Parathyroid adenoma (tissue), 2 donors: ENCODE measurements at regions not wholly inside any gene's neighbourhood (a gene's known extent, or its start where the extent isn't known, plus 50 kb on each side); places are given as distances from the start of the nearest gene placed in this dataset.

Experiments used
- H2AFZ ChIP-seq: fragments of 300-600 bp; sonication (generic); one replicate; pipeline ENCODE4 v1.7.0; 2017; ENCODE audit warnings: antibody characterized with exemption, mild to moderate bottlenecking
- H3K27ac ChIP-seq: fragments of 300-600 bp; sonication (generic); one replicate; pipeline ENCODE4 v1.7.0; 2017
- H3K27me3 ChIP-seq: fragments of 300-600 bp; sonication (generic); one replicate; pipeline ENCODE4 v1.7.0; 2017; ENCODE audit warnings: low read length; ENCODE audit not compliant: control insufficient read depth, insufficient read depth
- H3K36me3 ChIP-seq: fragments of 300-600 bp; sonication (generic); one replicate; pipeline ENCODE4 v1.7.0; 2017; ENCODE audit warnings: low read length; ENCODE audit not compliant: control insufficient read depth, insufficient read depth
- H3K4me1 ChIP-seq: fragments of 300-600 bp; sonication (generic); one replicate; pipeline ENCODE4 v1.7.0; 2017; ENCODE audit warnings: control low read depth
- H3K4me2 ChIP-seq: fragments of 300-600 bp; sonication (generic); one replicate; pipeline ENCODE4 v1.7.0; 2017; ENCODE audit warnings: low read length
- H3K4me3 ChIP-seq: fragments of 300-600 bp; sonication (generic); one replicate; pipeline ENCODE4 v1.7.0; 2017; ENCODE audit warnings: low read depth, low read length
- H3K79me2 ChIP-seq: fragments of 300-600 bp; sonication (generic); one replicate; pipeline ENCODE4 v1.7.0; 2017; ENCODE audit warnings: control low read depth
- H3K9ac ChIP-seq: fragments of 300-600 bp; sonication (generic); one replicate; pipeline ENCODE4 v1.7.0; 2017; ENCODE audit warnings: mild to moderate bottlenecking
- H3K9me3 ChIP-seq: fragments of 300-600 bp; sonication (generic); one replicate; pipeline ENCODE4 v1.7.0; 2017; ENCODE audit warnings: low read length; ENCODE audit not compliant: control insufficient read depth
- CTCF ChIP-seq: fragments of 300-600 bp; sonication (generic); IDR thresholded peaks from one replicate; pipeline ENCODE4 v1.7.0; 2017; ENCODE audit warnings: antibody characterized with exemption, mild to moderate bottlenecking
- donor health status: primary hyperparathyroidism.

- Histone ChIP-seq H3K9ac (no peak overlapping the region), H3K79me2 (no peaks in the 10 kb centered on the region), H3K4me3 (no peak overlapping the region), H3K27me3 (no peaks in the 10 kb centered on the region), H3K27ac (no peak overlapping the region), H3K36me3 (no peaks in the 10 kb centered on the region), H3K4me2 (no peak overlapping the region), H3K9me3 (no peaks in the 10 kb centered on the region), H3K4me1 (no peaks in the 10 kb centered on the region), H2AFZ (no peak overlapping the region)
- TF ChIP-seq CTCF, result no peak
Observed at GRCh38 chr3:110677506-110677905, 394.1 kb upstream of the NECTIN3 start.

GRCh38 chr3:110679285-110679684 is 392.3 kb upstream of the NECTIN3 start:
- Histone ChIP-seq H3K36me3 (no peaks in the 10 kb centered on the region), H3K4me3 (no peak overlapping the region), H3K27ac (no peak overlapping the region), H3K9me3 (no peaks in the 10 kb centered on the region), H2AFZ (no peak overlapping the region), H3K9ac (no peak overlapping the region), H3K4me2 (no peak overlapping the region), H3K4me1 (no peaks in the 10 kb centered on the region), H3K79me2 (no peaks in the 10 kb centered on the region), H3K27me3 (no peaks in the 10 kb centered on the region)
- TF ChIP-seq CTCF, result no peak

GRCh38 chr3:110680450-110680849 is 391.2 kb upstream of the NECTIN3 start:
- no peak overlapping the region for H3K4me2 ChIP-seq
- H3K4me1 ChIP-seq, result no peaks in the 10 kb centered on the region

GRCh38 chr3:110684466-110684865 is 387.1 kb upstream of the NECTIN3 start:
- Histone ChIP-seq H3K4me2 (no peak overlapping the region), H3K9ac (no peak overlapping the region), H3K4me3 (no peak overlapping the region), H3K9me3 (no peaks in the 10 kb centered on the region), H3K4me1 (no peaks in the 10 kb centered on the region), H3K36me3 (no peaks in the 10 kb centered on the region), H3K79me2 (no peaks in the 10 kb centered on the region), H2AFZ (no peak overlapping the region), H3K27me3 (no peaks in the 10 kb centered on the region), H3K27ac (no peak overlapping the region)
- TF ChIP-seq CTCF, result no peak

More at GRCh38 chr3:110680450-110680849, 391.2 kb upstream of the NECTIN3 start:
- Histone ChIP-seq H3K27me3 (no peaks in the 10 kb centered on the region), H3K9me3 (no peaks in the 10 kb centered on the region), H3K27ac (no peak overlapping the region), H3K9ac (no peak overlapping the region), H3K4me3 (no peak overlapping the region), H3K79me2 (no peaks in the 10 kb centered on the region), H2AFZ (no peak overlapping the region), H3K36me3 (no peaks in the 10 kb centered on the region)
- no peak for TF ChIP-seq CTCF

- H3K27me3 ChIP-seq, result no peaks in the 10 kb centered on the region
- H3K9ac ChIP-seq, result no peak overlapping the region
- no peak overlapping the region for H3K4me3 ChIP-seq
- no peak for TF ChIP-seq CTCF
- H3K27ac ChIP-seq, result no peak overlapping the region
- H3K79me2 ChIP-seq, result no peaks in the 10 kb centered on the region
- H2AFZ ChIP-seq, result no peak overlapping the region
- no peaks in the 10 kb centered on the region for H3K4me1 ChIP-seq
- H3K4me2 ChIP-seq, result no peak overlapping the region
- no peaks in the 10 kb centered on the region for H3K36me3 ChIP-seq
- H3K9me3 ChIP-seq, result no peaks in the 10 kb centered on the region
Observed at GRCh38 chr3:110685630-110686029, 386.0 kb upstream of the NECTIN3 start.
